Prostate gland (tissue), 2 donors: ENCODE measurements at regions not wholly inside any gene's neighbourhood (a gene's known extent, or its start where the extent isn't known, plus 50 kb on each side); places are given as distances from the start of the nearest gene placed in this dataset.

Experiments
- CTCF ChIP-seq, 4 experiments: fragments of 200-600 bp in 2 of 4; fragments of 450-650 bp in 2 of 4; sonication (generic) in 2 of 4; IDR thresholded peaks; 1 replicate in 3 of 4; 2 replicates in 1 of 4; pipeline ENCODE4 v1.5.1; 2016 to 2019; ENCODE audit warnings: antibody characterized with exemption in 4 of 4, mild to moderate bottlenecking in 2 of 4, moderate library complexity in 2 of 4
- POLR2A ChIP-seq: fragments of 450-650 bp; IDR thresholded peaks from one replicate; pipeline ENCODE4 v1.6.1; 2016; ENCODE audit warnings: antibody characterized with exemption, mild to moderate bottlenecking
- POLR2AphosphoS5 ChIP-seq: sonication (generic); formaldehyde crosslinking; IDR thresholded peaks from one replicate; pipeline ENCODE4 v1.6.1; 2017; ENCODE audit warnings: antibody characterized with exemption

DNA sequence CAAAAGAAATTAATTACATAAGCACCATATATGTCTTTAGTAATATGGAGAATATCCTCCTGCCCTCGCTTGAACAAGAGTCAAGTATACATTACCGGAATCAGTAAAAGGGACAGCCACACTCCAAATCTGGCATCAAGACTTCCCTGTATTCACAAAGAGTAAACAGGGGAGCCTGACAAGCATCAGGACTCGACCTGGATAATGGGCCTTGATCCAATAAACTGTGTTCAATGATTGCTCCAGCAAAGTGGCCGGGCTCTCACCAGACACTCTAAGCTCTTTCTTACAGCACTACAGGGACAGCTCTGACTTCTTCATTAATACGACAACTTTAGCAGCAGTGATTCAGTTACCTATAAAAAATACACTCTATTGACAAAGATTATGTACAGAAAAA is 307.9 kb upstream of the POU3F2 start:
- no peak for TF ChIP-seq POLR2A
- TF ChIP-seq CTCF (IDR thresholded peaks at IDR 0.05) = no peak
- no peak for TF ChIP-seq POLR2AphosphoS5
